ENCODE measurements at regions not wholly inside any gene's neighbourhood (a gene's known extent, or its start where the extent isn't known, plus 50 kb on each side); places are given as distances from the start of the nearest gene placed in this dataset.

GRCh38 chr4:34363842-34364241 is 1880.5 kb downstream of the ARAP2 start (continued):
- no peak for TF ChIP-seq ESRRA (IDR thresholded peaks at IDR 0.05; ENCODE audit: borderline replicate concordance, low read length)
- TF ChIP-seq ELK1 (IDR thresholded peaks at IDR 0.05; ENCODE audit: low read depth, low read length), result no peak
- TF ChIP-seq FOXS1 (CRISPR knock-in tag; IDR thresholded peaks at IDR 0.05), result no peak

GRCh38 chr4:34365946-34366345 is 1878.4 kb downstream of the ARAP2 start:
- TF ChIP-seq BHLHE40 (IDR thresholded peaks at IDR 0.05; ENCODE audit: low read depth, low read length), result no peak
- ChIA-PET POLR2A (no interaction called here), CTCF (no interaction called here)
- WGBS (ENCODE audit: missing lambda C conversion rate), result 63% methylated on average over 2 of the region's 2 CpGs
- H3K4me1 ChIP-seq, result no peaks in the 10 kb centered on the region
- ATAC-seq (no peak), DNase-seq (ENCODE audit: low read depth in 1 of 2, low spot score in 1 of 2) (no peak), FAIRE-seq (no peak)
- H3K9me3 ChIP-seq, result no peaks in the 10 kb centered on the region
- H3K27ac ChIP-seq, result no peak overlapping the region
- H3K4me2 ChIP-seq, result no peak overlapping the region
- no peak overlapping the region for H3K4me3 ChIP-seq

GRCh38 chr4:34371676-34372075 is 1872.6 kb downstream of the ARAP2 start:
- no peak for ATAC-seq
- 83% methylated on average over 2 of the region's 2 CpGs for WGBS (ENCODE audit: missing lambda C conversion rate)
- TF ChIP-seq EHMT2 (IDR thresholded peaks at IDR 0.05; ENCODE audit: low read depth) (no peak), NR3C1 (IDR thresholded peaks at IDR 0.05) (no peak), RCOR1 (IDR thresholded peaks at IDR 0.05; ENCODE audit: low read depth, low read length) (no peak), RFX5 (IDR thresholded peaks at IDR 0.05) (no peak), ZFP36 (IDR thresholded peaks at IDR 0.05; ENCODE audit: borderline replicate concordance, partially characterized antibody) (no peak), ZC3H11A (IDR thresholded peaks at IDR 0.05) (no peak), CEBPB (IDR thresholded peaks at IDR 0.05) (no peak), ATOH8 (CRISPR knock-in tag; IDR thresholded peaks at IDR 0.05; ENCODE audit: low read depth) (no peak), ELK1 (IDR thresholded peaks at IDR 0.05; ENCODE audit: low read depth, low read length) (no peak), ZSCAN20 (CRISPR knock-in tag; IDR thresholded peaks at IDR 0.05) (no peak), ZNF302 (CRISPR knock-in tag; IDR thresholded peaks at IDR 0.05) (no peak)
- FAIRE-seq, result no peak
- CTCF ChIA-PET, result no interaction called here
- H3K4me3 ChIP-seq, result no peak overlapping the region
- H3K4me2 ChIP-seq, result no peak overlapping the region
- POLR2A ChIA-PET, result no interaction called here
- no peaks in the 10 kb centered on the region for H3K4me1 ChIP-seq
- no peak overlapping the region for H3K27ac ChIP-seq
- DNase-seq (ENCODE audit: low read depth in 1 of 2, low spot score in 1 of 2), result no peak
- H3K9me3 ChIP-seq, result no peaks in the 10 kb centered on the region

GRCh38 chr4:34372815-34373214 is 1871.5 kb downstream of the ARAP2 start:
- DNase-seq (ENCODE audit: low read depth in 1 of 2, low spot score in 1 of 2) (no peak), ATAC-seq (no peak), FAIRE-seq (no peak)
- Histone ChIP-seq H3K9me3 (no peaks in the 10 kb centered on the region), H3K4me3 (no peak overlapping the region), H3K4me2 (no peak overlapping the region), H3K27ac (no peak overlapping the region), H3K4me1 (no peaks in the 10 kb centered on the region)
- CTCF ChIA-PET, result no interaction called here
- TF ChIP-seq KDM1A (IDR thresholded peaks at IDR 0.05; ENCODE audit: low read depth) (no peak), CHD4 (IDR thresholded peaks at IDR 0.05; ENCODE audit: borderline replicate concordance) (no peak), HOXB5 (CRISPR knock-in tag; IDR thresholded peaks at IDR 0.05) (no peak), BCL3 (IDR thresholded peaks at IDR 0.05) (no peak), RARB (CRISPR knock-in tag; IDR thresholded peaks at IDR 0.05) (no peak), MYC (IDR thresholded peaks at IDR 0.05; ENCODE audit: borderline replicate concordance, low read length) (no peak), RCOR1 (IDR thresholded peaks at IDR 0.05; ENCODE audit: low read depth, low read length) (no peak), EHMT2 (IDR thresholded peaks at IDR 0.05; ENCODE audit: low read depth) (no peak), TP53 (CRISPR knock-in tag; IDR thresholded peaks at IDR 0.05) (no peak)
- POLR2A ChIA-PET, result no interaction called here
- 54% methylated on average over 2 of the region's 2 CpGs for WGBS (ENCODE audit: missing lambda C conversion rate)
